GM08714 (cell line): ENCODE measurements at regions not wholly inside any gene's neighbourhood (a gene's known extent, or its start where the extent isn't known, plus 50 kb on each side); places are given as distances from the start of the nearest gene placed in this dataset.
"Not testable (repeated sequence)": the region's sequence is repeated elsewhere in the genome, so short reads cannot be mapped to it uniquely, and the experiment has no call there.

Source experiments
- H3K4me3 ChIP-seq: fragments of 200-500 bp; sonication (Bioruptor generic); 2 replicates; pipeline ENCODE4 v1.5.1; 2014; ENCODE audit warnings: mild to moderate bottlenecking, low read length, inconsistent platforms
- ZNF274 ChIP-seq: IDR thresholded peaks from 2 replicates; pipeline ENCODE4 v1.6.1; 2012; ENCODE audit warnings: mild to moderate bottlenecking, low read depth, low read length

- H3K4me3 ChIP-seq: no peak overlapping the region
- TF ChIP-seq ZNF274: no peak
These were observed 122.2 kb downstream of the ZNF486 start for GRCh38 chr19:20289186-20289585.

GRCh38 chr19:20287070-20287469, 120.1 kb downstream of the ZNF486 start:
- TF ChIP-seq ZNF274: no peak
- H3K4me3 ChIP-seq: no peak overlapping the region

- not testable (repeated sequence) for H3K4me3 ChIP-seq
These were observed 118.9 kb downstream of the ZNF486 start for GRCh38 chr19:20285876-20286275.

- TF ChIP-seq ZNF274: no peak
- H3K4me3 ChIP-seq: no peak overlapping the region
These were observed 112.5 kb downstream of the ZNF486 start for GRCh38 chr19:20279516-20279915.

GRCh38 chr19:20278342-20278741, 111.3 kb downstream of the ZNF486 start:
- H3K4me3 ChIP-seq: no peak overlapping the region

GRCh38 chr19:20276732-20277082, 109.7 kb downstream of the ZNF486 start:
- H3K4me3 ChIP-seq: not testable (repeated sequence)

More at GRCh38 chr19:20278342-20278741, 111.3 kb downstream of the ZNF486 start:
- no peak for TF ChIP-seq ZNF274

GRCh38 chr19:20276011-20276731, 109.2 kb downstream of the ZNF486 start:
- no peak for TF ChIP-seq ZNF274
- no peak overlapping the region for H3K4me3 ChIP-seq

GRCh38 chr19:20273951-20274570, 107.0 kb downstream of the ZNF486 start:
- no peak for TF ChIP-seq ZNF274
- no peak overlapping the region for H3K4me3 ChIP-seq

GRCh38 chr19:20273376-20273775, 106.4 kb downstream of the ZNF486 start:
- H3K4me3 ChIP-seq: no peak overlapping the region
- TF ChIP-seq ZNF274: no peak

GRCh38 chr19:20272627-20273010, 105.6 kb downstream of the ZNF486 start:
- not testable (repeated sequence) for H3K4me3 ChIP-seq

GRCh38 chr19:20271927-20272626, 105.1 kb downstream of the ZNF486 start:
- not testable (repeated sequence) for H3K4me3 ChIP-seq

- no peak for TF ChIP-seq ZNF274
- peak overlapping the region; percentile 36; the same call in 1 of the 2 replicates for H3K4me3 ChIP-seq
These were observed 104.4 kb downstream of the ZNF486 start for GRCh38 chr19:20271215-20271926.

GRCh38 chr19:20269461-20269860, 102.4 kb downstream of the ZNF486 start:
- TF ChIP-seq ZNF274: no peak
- H3K4me3 ChIP-seq: no peak overlapping the region

- H3K4me3 ChIP-seq: not testable (repeated sequence)
These were observed 94.5 kb downstream of the ZNF486 start for GRCh38 chr19:20261513-20261912.

- H3K4me3 ChIP-seq: not testable (repeated sequence)
These were observed 93.7 kb downstream of the ZNF486 start for GRCh38 chr19:20260738-20261137.
